SU-DHL-6 (cell line): ENCODE measurements at regions not wholly inside any gene's neighbourhood (a gene's known extent, or its start where the extent isn't known, plus 50 kb on each side); places are given as distances from the start of the nearest gene placed in this dataset.
A peak's percentile ranks its signal among the peaks of the same experiment; 100 is the strongest.

Experiments used
- H2AFZ ChIP-seq: fragments of 200-600 bp; sonication (generic); 2 replicates; pipeline ENCODE4 v1.6.1; 2014; ENCODE audit warnings: low read depth, mild to moderate bottlenecking, moderate library complexity, mixed read lengths, antibody characterized with exemption, low read length; ENCODE audit not compliant: severe bottlenecking
- H3F3A ChIP-seq: fragments of 200-600 bp; shearing (Covaris generic); 2 replicates; pipeline ENCODE4 v1.6.0; 2016; ENCODE audit warnings: antibody characterized with exemption, mild to moderate bottlenecking; ENCODE audit not compliant: insufficient read depth
- H3K27ac ChIP-seq: fragments of 200-600 bp; sonication (generic); 2 replicates; pipeline ENCODE4 v1.5.1; 2016; ENCODE audit warnings: low read depth, mild to moderate bottlenecking, low read length, moderate library complexity, mixed read lengths
- H3K27me3 ChIP-seq: fragments of 200-600 bp; sonication (generic), shearing (Covaris generic); 2 replicates; pipeline ENCODE4 v1.6.0; 2014; ENCODE audit warnings: mild to moderate bottlenecking, low read length
- H3K36me3 ChIP-seq: fragments of 200-600 bp; sonication (generic); 2 replicates; pipeline ENCODE4 v1.6.1; 2014; ENCODE audit warnings: mild to moderate bottlenecking, low read length, mixed read lengths
- H3K4me2 ChIP-seq: fragments of 300-600, 200-600 bp; shearing (Covaris generic), sonication (generic); 2 replicates; pipeline ENCODE4 v1.6.0; 2014; ENCODE audit warnings: low read length, low read depth, mild to moderate bottlenecking; ENCODE audit not compliant: poor library complexity, severe bottlenecking
- H3K4me3 ChIP-seq: fragments of 200-600 bp; sonication (generic); 2 replicates; pipeline ENCODE4 v1.5.1; 2014; ENCODE audit warnings: antibody characterized with exemption, low read length, mild to moderate bottlenecking, mixed read lengths; ENCODE audit not compliant: insufficient read depth, poor library complexity, severe bottlenecking
- H3K79me2 ChIP-seq: fragments of 200-600 bp; sonication (generic); 2 replicates; pipeline ENCODE4 v1.6.1; 2014; ENCODE audit warnings: mild to moderate bottlenecking, low read length, moderate library complexity; ENCODE audit not compliant: insufficient read depth
- H3K9ac ChIP-seq: fragments of 200-600 bp; sonication (generic); 2 replicates; pipeline ENCODE4 v1.7.0; 2014; ENCODE audit warnings: mild to moderate bottlenecking, low read length
- H3K9me2 ChIP-seq: fragments of 200-600 bp; sonication (generic); replicated peaks from 2 replicates; pipeline ENCODE4 v1.6.1; 2014; ENCODE audit warnings: low read length; ENCODE audit not compliant: insufficient read depth
- H3K9me3 ChIP-seq: fragments of 200-600 bp; sonication (generic); 2 replicates; pipeline ENCODE4 v1.6.1; 2014; ENCODE audit warnings: low read length, mixed read lengths; ENCODE audit not compliant: insufficient read depth
- H4K20me1 ChIP-seq: fragments of 200-600 bp; sonication (generic); 2 replicates; pipeline ENCODE4 v1.6.1; 2014; ENCODE audit warnings: low read depth, mild to moderate bottlenecking, antibody characterized with exemption, low read length, moderate library complexity, mixed read lengths
- CTCF ChIP-seq: fragments of 200-600 bp; sonication (generic); IDR thresholded peaks from one replicate; pipeline ENCODE4 v1.5.1; 2017; ENCODE audit warnings: antibody characterized with exemption, mild to moderate bottlenecking, low read length, moderate library complexity; ENCODE audit not compliant: insufficient read depth, poor library complexity, severe bottlenecking
- EZH2phosphoT487 ChIP-seq: fragments of 200-600 bp; sonication (generic), shearing (Covaris generic); conservative IDR thresholded peaks from 2 replicates; pipeline ENCODE4 v1.6.1; 2018; ENCODE audit warnings: mild to moderate bottlenecking, antibody characterized with exemption, low read length, moderate library complexity, mixed read lengths

- no peak overlapping the region for H3K9ac ChIP-seq
- H3K79me2 ChIP-seq = no peaks in the 10 kb centered on the region
- TF ChIP-seq EZH2phosphoT487 (no peak), CTCF (no peak)
- H3K9me2 ChIP-seq = no peaks in the 10 kb centered on the region
- H3K36me3 ChIP-seq = no peaks in the 10 kb centered on the region
- H3K4me2 ChIP-seq = no peak overlapping the region
- no peaks in the 10 kb centered on the region for H3K27me3 ChIP-seq
- H3K27ac ChIP-seq = no peak overlapping the region
- no peak overlapping the region for H2AFZ ChIP-seq
- H3K9me3 ChIP-seq = no peaks in the 10 kb centered on the region
- H4K20me1 ChIP-seq = no peaks in the 10 kb centered on the region
- no peaks in the 10 kb centered on the region for H3F3A ChIP-seq
- no peak overlapping the region for H3K4me3 ChIP-seq
These were observed 72.4 kb upstream of the E2F8 start for GRCh38 chr11:19313140-19313539.

GRCh38 chr11:19311308-19312030 lies 70.7 kb upstream of the E2F8 start:
- Histone ChIP-seq H2AFZ (no peak overlapping the region), H3K4me2 (no peak overlapping the region), H3K36me3 (no peaks in the 10 kb centered on the region)

GRCh38 chr11:19307498-19307897 lies 66.8 kb upstream of the E2F8 start:
- H3K4me3 ChIP-seq = no peak overlapping the region
- H3K27ac ChIP-seq = no peak overlapping the region
- no peak overlapping the region for H2AFZ ChIP-seq
- no peak for TF ChIP-seq CTCF
- no peak for TF ChIP-seq EZH2phosphoT487
- H3K9ac ChIP-seq = no peak overlapping the region
- no peaks in the 10 kb centered on the region for H3K27me3 ChIP-seq
- H3K4me2 ChIP-seq = no peak overlapping the region
- H4K20me1 ChIP-seq = no peaks in the 10 kb centered on the region
- no peaks in the 10 kb centered on the region for H3F3A ChIP-seq
- no peaks in the 10 kb centered on the region for H3K79me2 ChIP-seq
- no peaks in the 10 kb centered on the region for H3K36me3 ChIP-seq
- no peaks in the 10 kb centered on the region for H3K9me2 ChIP-seq
- H3K9me3 ChIP-seq = no peaks in the 10 kb centered on the region

More at GRCh38 chr11:19311308-19312030, 70.7 kb upstream of the E2F8 start:
- no peaks in the 10 kb centered on the region for H3K9me2 ChIP-seq
- H3K9ac ChIP-seq = no peak overlapping the region
- TF ChIP-seq CTCF = peak; percentile 97
- TF ChIP-seq EZH2phosphoT487 = no peak
- no peak overlapping the region for H3K4me3 ChIP-seq
- no peaks in the 10 kb centered on the region for H4K20me1 ChIP-seq
- no peaks in the 10 kb centered on the region for H3K27me3 ChIP-seq
- no peak overlapping the region for H3K27ac ChIP-seq
- no peaks in the 10 kb centered on the region for H3F3A ChIP-seq
- H3K79me2 ChIP-seq = no peaks in the 10 kb centered on the region
- no peaks in the 10 kb centered on the region for H3K9me3 ChIP-seq
